ENCODE measurements at regions not wholly inside any gene's neighbourhood (a gene's known extent, or its start where the extent isn't known, plus 50 kb on each side); places are given as distances from the start of the nearest gene placed in this dataset.

GRCh38 chr20:40604416-40604815 lies 84.6 kb downstream of the MAFB start:
- no peak for TF ChIP-seq CTCF (IDR thresholded peaks at IDR 0.05)
- no peak for TF ChIP-seq POLR2A (IDR thresholded peaks at IDR 0.05)
- TF ChIP-seq EP300 (IDR thresholded peaks at IDR 0.05) = no peak
- TF ChIP-seq POLR2AphosphoS5 (IDR thresholded peaks at IDR 0.05) = no peak
- Histone ChIP-seq H3K4me1 (no peaks in the 10 kb centered on the region), H3K9me3 (peaks cover 0 to 3% (median 0%) of the 10 kb centered on the region in 3 donors), H3K27me3 (peaks cover 41% of the 10 kb centered on the region), H3K36me3 (no peaks in the 10 kb centered on the region), H3K27ac (no peak overlapping the region), H3K4me3 (no peak overlapping the region)
- ATAC-seq = no peak
- no CpG with 5 or more reads among the region's 5 CpGs for WGBS, 2 donors (ENCODE audit: low coverage in 1 of 2)

GRCh38 chr20:40603057-40603651 lies 85.9 kb downstream of the MAFB start:
- no peaks in the 10 kb centered on the region for H3K36me3 ChIP-seq
- no peak for ATAC-seq
- H3K4me1 ChIP-seq = no peaks in the 10 kb centered on the region
- TF ChIP-seq POLR2A (IDR thresholded peaks at IDR 0.05) (no peak), POLR2AphosphoS5 (IDR thresholded peaks at IDR 0.05) (no peak), EP300 (IDR thresholded peaks at IDR 0.05) (no peak), CTCF (IDR thresholded peaks at IDR 0.05) (no peak)
- H3K9me3 ChIP-seq = peaks cover 0 to 16% (median 0%) of the 10 kb centered on the region in 3 donors
- H3K4me3 ChIP-seq = no peak overlapping the region
- H3K27ac ChIP-seq = no peak overlapping the region
- 65 to 66% methylated on average over 3 of the region's 3 CpGs for WGBS, 2 donors (ENCODE audit: low coverage in 1 of 2)
- H3K27me3 ChIP-seq = peaks cover 41% of the 10 kb centered on the region

GRCh38 chr20:40602381-40602780 lies 86.7 kb downstream of the MAFB start:
- H3K27me3 ChIP-seq = peaks cover 36% of the 10 kb centered on the region
- WGBS, 2 donors (ENCODE audit: low coverage in 1 of 2) = 80% methylated on average over 1 of the region's 1 CpG; no CpG with 5 or more reads in 1 of the 2 donors
- no peak overlapping the region for H3K27ac ChIP-seq
- H3K4me1 ChIP-seq = no peaks in the 10 kb centered on the region
- ATAC-seq = no peak
- no peak overlapping the region for H3K4me3 ChIP-seq
- TF ChIP-seq EP300 (IDR thresholded peaks at IDR 0.05) = no peak
- H3K9me3 ChIP-seq = peaks cover 0 to 16% (median 0%) of the 10 kb centered on the region in 3 donors
- H3K36me3 ChIP-seq = no peaks in the 10 kb centered on the region

GRCh38 chr20:40600441-40601219 lies 88.4 kb downstream of the MAFB start:
- H3K4me3 ChIP-seq = no peak overlapping the region
- H3K4me1 ChIP-seq = no peaks in the 10 kb centered on the region
- no peaks in the 10 kb centered on the region for H3K36me3 ChIP-seq
- ATAC-seq = no peak
- H3K27me3 ChIP-seq = peaks cover 38% of the 10 kb centered on the region
- WGBS, 2 donors (ENCODE audit: low coverage in 1 of 2) = 33% methylated on average over 1 of the region's 2 CpGs; no CpG with 5 or more reads in 1 of the 2 donors
- no peak for TF ChIP-seq POLR2AphosphoS5 (IDR thresholded peaks at IDR 0.05)
- TF ChIP-seq CTCF (IDR thresholded peaks at IDR 0.05) = no peak
- no peak for TF ChIP-seq POLR2A (IDR thresholded peaks at IDR 0.05)
- no peak for TF ChIP-seq EP300 (IDR thresholded peaks at IDR 0.05)
- no peak overlapping the region for H3K27ac ChIP-seq
- H3K9me3 ChIP-seq = peaks cover 0 to 16% (median 0%) of the 10 kb centered on the region in 3 donors

- H3K27me3 ChIP-seq = peaks cover 38% of the 10 kb centered on the region
- peaks cover 0 to 16% (median 0%) of the 10 kb centered on the region in 3 donors for H3K9me3 ChIP-seq
- H3K36me3 ChIP-seq = no peaks in the 10 kb centered on the region
- no peaks in the 10 kb centered on the region for H3K4me1 ChIP-seq
- ATAC-seq = no peak
- 82% methylated on average over 3 of the region's 3 CpGs for WGBS, 2 donors (ENCODE audit: low coverage in 1 of 2)
- no peak overlapping the region for H3K4me3 ChIP-seq
- TF ChIP-seq CTCF (IDR thresholded peaks at IDR 0.05) (no peak), EP300 (IDR thresholded peaks at IDR 0.05) (no peak), POLR2AphosphoS5 (IDR thresholded peaks at IDR 0.05) (no peak), POLR2A (IDR thresholded peaks at IDR 0.05) (no peak)
- H3K27ac ChIP-seq = no peak overlapping the region
These were observed 89.0 kb downstream of the MAFB start for GRCh38 chr20:40599987-40600386.
